ENCODE measurements at regions not wholly inside any gene's neighbourhood (a gene's known extent, or its start where the extent isn't known, plus 50 kb on each side); places are given as distances from the start of the nearest gene placed in this dataset.

DNA sequence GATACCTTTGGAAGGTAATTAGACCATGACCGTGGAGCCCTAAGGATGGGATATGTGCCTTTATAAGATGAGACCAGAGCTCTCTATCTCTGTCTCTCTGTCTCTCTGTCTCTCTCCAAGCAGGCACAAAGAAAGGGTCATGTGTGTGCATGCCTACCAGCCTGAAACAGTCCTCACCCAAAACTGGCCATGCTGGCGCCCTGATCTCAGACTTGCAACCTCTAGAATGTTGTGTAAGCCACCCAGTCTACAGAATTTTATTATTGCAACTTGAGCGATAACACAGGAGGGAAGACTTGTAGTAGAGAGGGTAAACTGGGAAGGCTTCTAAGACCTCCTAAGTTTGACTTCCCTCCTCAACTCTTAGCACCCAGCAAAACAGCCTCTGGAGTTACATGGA lies 124.1 kb upstream of the SERTAD2 start:
- TF ChIP-seq, protein P1, sequence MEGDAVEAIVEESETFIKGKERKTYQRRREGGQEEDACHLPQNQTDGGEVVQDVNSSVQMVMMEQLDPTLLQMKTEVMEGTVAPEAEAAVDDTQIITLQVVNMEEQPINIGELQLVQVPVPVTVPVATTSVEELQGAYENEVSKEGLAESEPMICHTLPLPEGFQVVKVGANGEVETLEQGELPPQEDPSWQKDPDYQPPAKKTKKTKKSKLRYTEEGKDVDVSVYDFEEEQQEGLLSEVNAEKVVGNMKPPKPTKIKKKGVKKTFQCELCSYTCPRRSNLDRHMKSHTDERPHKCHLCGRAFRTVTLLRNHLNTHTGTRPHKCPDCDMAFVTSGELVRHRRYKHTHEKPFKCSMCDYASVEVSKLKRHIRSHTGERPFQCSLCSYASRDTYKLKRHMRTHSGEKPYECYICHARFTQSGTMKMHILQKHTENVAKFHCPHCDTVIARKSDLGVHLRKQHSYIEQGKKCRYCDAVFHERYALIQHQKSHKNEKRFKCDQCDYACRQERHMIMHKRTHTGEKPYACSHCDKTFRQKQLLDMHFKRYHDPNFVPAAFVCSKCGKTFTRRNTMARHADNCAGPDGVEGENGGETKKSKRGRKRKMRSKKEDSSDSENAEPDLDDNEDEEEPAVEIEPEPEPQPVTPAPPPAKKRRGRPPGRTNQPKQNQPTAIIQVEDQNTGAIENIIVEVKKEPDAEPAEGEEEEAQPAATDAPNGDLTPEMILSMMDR (conservative IDR thresholded peaks at IDR 0.05; ENCODE audit: low read depth, low read length), result no peak
- H3K4me3 ChIP-seq (ENCODE audit: low read depth, low read length), result no peak overlapping the region
- no peak for DNase-seq (ENCODE audit: low read depth)

DNA sequence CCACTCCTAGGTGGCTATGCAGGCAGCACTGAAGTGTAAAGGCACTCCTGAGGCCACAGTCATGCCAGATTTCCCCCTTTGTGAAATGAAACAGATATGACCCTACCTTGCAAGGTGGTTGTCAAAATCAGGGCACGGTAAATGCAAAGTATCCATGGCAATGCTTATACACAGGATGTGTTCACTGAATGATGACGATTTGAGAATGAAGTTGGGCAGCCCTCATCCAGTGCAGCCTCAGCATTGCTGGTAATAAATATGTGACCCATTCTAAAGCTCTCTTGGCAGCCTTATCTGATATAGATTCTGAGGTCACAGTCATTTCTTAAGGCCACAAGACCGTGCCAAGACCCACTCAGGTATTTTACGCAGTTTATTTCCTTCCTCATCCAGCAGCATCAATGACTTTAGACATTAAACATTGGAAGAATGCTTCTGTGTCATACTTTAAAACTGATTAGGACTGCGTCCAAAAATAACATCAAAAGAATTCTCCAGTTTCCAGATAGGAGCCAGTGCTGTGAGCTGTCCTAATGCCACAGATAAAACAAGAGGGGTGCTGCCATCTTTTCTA lies 125.5 kb upstream of the SERTAD2 start:
- TF ChIP-seq, protein P1 (conservative IDR thresholded peaks at IDR 0.05; ENCODE audit: low read depth, low read length), result no peak
- peak; percentile 84 for DNase-seq (ENCODE audit: low read depth)
- no peak overlapping the region for H3K4me3 ChIP-seq (ENCODE audit: low read depth, low read length)

DNA sequence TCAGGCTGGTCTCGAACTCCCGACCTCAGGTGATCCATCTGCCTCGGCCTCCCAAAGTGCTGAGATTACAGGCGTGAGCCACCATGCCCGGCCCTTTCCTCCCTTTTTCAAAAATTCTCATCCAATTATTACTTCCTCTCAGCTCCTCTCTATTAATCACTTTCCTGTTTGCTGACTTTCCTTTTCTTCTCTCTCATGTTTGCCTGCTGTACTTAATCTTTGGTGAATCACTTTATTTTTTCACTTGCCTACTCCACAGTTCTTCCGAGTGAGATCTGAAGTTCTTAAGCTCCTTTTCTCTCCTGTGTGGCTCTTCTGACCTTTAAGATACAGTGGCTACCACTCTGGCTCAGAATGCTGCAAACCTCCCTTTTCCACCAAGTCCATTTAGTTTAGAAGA lies 126.3 kb upstream of the SERTAD2 start:
- no peak overlapping the region for H3K4me3 ChIP-seq (ENCODE audit: low read depth, low read length)
- DNase-seq (ENCODE audit: low read depth), result no peak

DNA sequence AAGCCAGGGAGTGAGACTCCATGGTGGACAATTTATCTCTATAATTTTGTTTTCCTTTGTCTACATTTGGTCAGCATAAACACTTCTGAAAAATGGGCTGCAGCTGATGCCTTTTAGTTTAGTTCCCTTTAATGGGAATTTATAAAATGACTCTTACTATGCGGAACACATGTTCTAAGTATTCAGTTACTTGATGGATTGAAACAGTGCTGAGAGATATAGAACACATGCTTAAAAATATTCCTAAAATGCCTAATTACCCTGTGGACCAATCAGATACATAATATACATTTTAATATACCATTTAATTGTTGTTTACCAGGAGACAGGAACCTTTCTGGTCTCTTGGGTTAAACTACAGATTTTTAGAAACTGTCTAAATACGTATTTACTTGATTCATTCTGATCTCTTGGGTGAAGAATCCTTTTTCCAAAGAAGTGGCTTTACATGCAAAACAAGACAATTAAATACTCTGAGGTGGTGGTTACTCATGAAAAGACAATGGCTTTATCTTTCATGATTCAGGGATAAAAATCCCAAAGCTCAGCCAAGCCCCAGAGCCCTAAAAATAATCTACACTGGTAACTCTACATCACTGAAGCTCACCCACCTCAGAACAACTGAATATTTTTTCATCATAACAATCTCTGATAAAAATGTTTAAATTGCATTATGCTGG lies 128.1 kb upstream of the SERTAD2 start:
- no peak for DNase-seq (ENCODE audit: low read depth)
- TF ChIP-seq, protein P1 (conservative IDR thresholded peaks at IDR 0.05; ENCODE audit: low read depth, low read length), result no peak
- H3K4me3 ChIP-seq (ENCODE audit: low read depth, low read length), result no peak overlapping the region

More for the DNA sequence above, 126.3 kb upstream of the SERTAD2 start:
- TF ChIP-seq, protein P1 (conservative IDR thresholded peaks at IDR 0.05; ENCODE audit: low read depth, low read length), result no peak

DNA sequence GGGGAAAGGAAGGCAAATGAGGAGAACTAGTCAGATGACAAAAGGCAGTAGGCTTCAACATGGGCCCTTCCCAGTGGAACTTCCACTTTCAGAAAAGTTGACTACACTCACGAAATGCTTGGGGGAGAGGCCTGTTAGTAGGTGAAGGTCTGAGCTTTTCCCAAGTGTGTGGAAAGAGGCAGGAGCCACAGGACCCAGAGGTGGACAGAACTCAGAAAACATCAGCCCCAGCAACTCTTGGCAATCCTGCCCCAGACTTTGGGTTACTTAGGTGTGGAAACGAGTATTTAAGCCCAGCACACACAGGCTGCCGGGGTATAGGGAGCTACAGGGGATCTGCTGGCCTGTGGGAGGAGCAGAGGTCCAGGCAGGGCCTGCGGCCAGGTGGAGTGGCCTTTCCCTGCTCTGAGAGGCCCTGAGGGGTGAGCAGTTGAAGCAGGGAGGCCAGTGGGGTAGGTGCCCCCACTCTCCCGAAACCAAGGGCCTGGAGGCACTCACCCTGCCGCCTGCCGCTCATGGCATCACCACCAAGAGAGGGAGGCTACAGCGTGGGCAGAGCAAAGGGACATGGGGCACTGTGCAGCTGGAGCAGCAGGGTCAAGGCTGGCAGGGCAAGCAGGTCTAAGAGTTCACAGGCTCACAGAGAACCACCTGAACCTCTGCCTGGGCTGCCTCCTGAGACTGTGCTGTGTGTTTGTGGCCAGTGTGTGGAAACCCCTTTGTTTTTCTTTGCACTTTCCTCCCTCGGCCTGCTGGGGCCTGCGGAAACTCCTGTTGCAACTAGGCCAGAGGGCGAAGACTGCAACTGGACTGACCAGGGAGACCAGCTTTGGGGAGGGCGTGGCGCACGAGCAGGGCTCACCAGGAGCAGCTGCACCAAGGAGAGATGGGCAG lies 130.7 kb upstream of the SERTAD2 start:
- DNase-seq (ENCODE audit: low read depth), result no peak
- TF ChIP-seq, protein P1 (conservative IDR thresholded peaks at IDR 0.05; ENCODE audit: low read depth, low read length), result no peak
- H3K4me3 ChIP-seq (ENCODE audit: low read depth, low read length), result no peak overlapping the region

DNA sequence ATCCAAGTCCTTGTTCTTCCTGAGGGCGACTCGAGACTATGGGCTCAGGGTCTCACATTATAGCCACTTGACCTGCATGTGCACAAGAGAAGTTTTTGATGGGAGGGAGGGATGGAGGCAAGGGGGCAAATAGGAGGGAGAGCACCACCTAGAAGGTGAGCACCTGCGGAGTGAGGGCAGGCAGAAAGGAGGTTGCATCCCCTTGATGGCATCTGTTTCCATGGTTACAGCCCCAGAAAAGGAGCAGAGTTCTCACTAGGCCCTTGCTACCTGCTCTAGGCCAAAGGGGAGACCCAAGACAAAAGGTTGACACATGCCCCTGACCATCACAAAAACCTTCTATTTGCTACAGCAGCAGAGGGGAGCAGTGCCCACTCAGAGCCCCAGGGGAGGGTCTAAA lies 131.5 kb upstream of the SERTAD2 start:
- DNase-seq (ENCODE audit: low read depth), result no peak
- TF ChIP-seq, protein P1 (conservative IDR thresholded peaks at IDR 0.05; ENCODE audit: low read depth, low read length), result no peak
- no peak overlapping the region for H3K4me3 ChIP-seq (ENCODE audit: low read depth, low read length)

All from epithelial cell of proximal tubule (primary cell).